OCI-LY1 (cell line): ENCODE measurements at regions not wholly inside any gene's neighbourhood (a gene's known extent, or its start where the extent isn't known, plus 50 kb on each side); places are given as distances from the start of the nearest gene placed in this dataset.

Source experiments
- H2AFZ ChIP-seq: fragments of 200-600 bp; sonication (generic), shearing (Covaris generic); 2 replicates; pipeline ENCODE4 v1.6.0; 2014; ENCODE audit warnings: antibody characterized with exemption, mild to moderate bottlenecking, low read length
- H3F3A ChIP-seq: fragments of 200-600 bp; sonication (generic), shearing (Covaris generic); 2 replicates; pipeline ENCODE4 v1.6.0; 2014; ENCODE audit warnings: mild to moderate bottlenecking, antibody characterized with exemption, low read length, moderate library complexity; ENCODE audit not compliant: insufficient read depth
- H3K27ac ChIP-seq: fragments of 200-600 bp; sonication (generic); 2 replicates; pipeline ENCODE4 v1.5.1; 2014; ENCODE audit warnings: low read length, mixed run types, mild to moderate bottlenecking, low read depth; ENCODE audit not compliant: poor library complexity, severe bottlenecking
- H3K27me3 ChIP-seq: fragments of 200-600 bp; sonication (generic); 2 replicates; pipeline ENCODE4 v1.6.0; 2014; ENCODE audit warnings: antibody characterized with exemption, mild to moderate bottlenecking, low read length, moderate library complexity; ENCODE audit not compliant: insufficient read depth
- H3K36me3 ChIP-seq: fragments of 200-600 bp; sonication (generic); 2 replicates; pipeline ENCODE4 v1.6.1; 2014; ENCODE audit warnings: mild to moderate bottlenecking, antibody characterized with exemption, low read length, moderate library complexity, mixed read lengths; ENCODE audit not compliant: insufficient read depth
- H3K4me1 ChIP-seq: fragments of 200-600 bp; sonication (generic); 2 replicates; pipeline ENCODE4 v1.5.1; 2014; ENCODE audit warnings: mild to moderate bottlenecking, low read length, moderate library complexity; ENCODE audit not compliant: insufficient read depth, severe bottlenecking
- H3K4me2 ChIP-seq: fragments of 200-600 bp; sonication (generic), shearing (Covaris generic); 2 replicates; pipeline ENCODE4 v1.6.1; 2014; ENCODE audit warnings: low read length
- H3K4me3 ChIP-seq: fragments of 200-600 bp; sonication (generic); 2 replicates; pipeline ENCODE4 v1.5.1; 2014; ENCODE audit warnings: low read length, low read depth, mild to moderate bottlenecking, mixed read lengths; ENCODE audit not compliant: poor library complexity, severe bottlenecking
- H3K79me2 ChIP-seq: fragments of 200-600 bp; shearing (Covaris generic); 2 replicates; pipeline ENCODE4 v1.6.1; 2016; ENCODE audit warnings: mixed run types, low read length, mixed read lengths; ENCODE audit not compliant: insufficient read depth
- H3K9ac ChIP-seq: fragments of 200-600 bp; sonication (generic), shearing (Covaris generic); 2 replicates; pipeline ENCODE4 v1.6.1; 2014; ENCODE audit warnings: mild to moderate bottlenecking, low read length, mixed read lengths
- H3K9me2 ChIP-seq: fragments of 200-600 bp; sonication (generic), shearing (Covaris generic); 2 replicates; pipeline ENCODE4 v1.6.1; 2014; ENCODE audit warnings: low read depth, mild to moderate bottlenecking, low read length, mixed read lengths
- H3K9me3 ChIP-seq: fragments of 200-600 bp; shearing (Covaris generic); 2 replicates; pipeline ENCODE4 v1.6.1; 2014; ENCODE audit warnings: low read length, mixed read lengths
- H4K20me1 ChIP-seq: fragments of 200-600 bp; sonication (generic), shearing (Covaris generic); 2 replicates; pipeline ENCODE4 v1.6.0; 2016; ENCODE audit warnings: mild to moderate bottlenecking, low read length; ENCODE audit not compliant: insufficient read depth
- CTCF ChIP-seq: fragments of 200-600 bp; sonication (generic), shearing (Covaris generic); IDR thresholded peaks from 2 replicates; pipeline ENCODE4 v1.5.1; 2017; ENCODE audit warnings: mild to moderate bottlenecking, antibody characterized with exemption, low read length, moderate library complexity, mixed read lengths
- EZH2 ChIP-seq: fragments of 200-600 bp; sonication (generic), shearing (Covaris generic); IDR thresholded peaks from 2 replicates; pipeline ENCODE4 v1.8.0; 2017; ENCODE audit warnings: borderline replicate concordance, mixed run types, mild to moderate bottlenecking, antibody characterized with exemption, low read length, moderate library complexity, mixed read lengths

GRCh38 chr15:70420086-70420947 lies 322.6 kb upstream of the TLE3 start:
- TF ChIP-seq CTCF (no peak), EZH2 (no peak)
- no peaks in the 10 kb centered on the region for H3F3A ChIP-seq
- no peak overlapping the region for H3K4me2 ChIP-seq
- no peak overlapping the region for H2AFZ ChIP-seq
- H3K79me2 ChIP-seq, result no peaks in the 10 kb centered on the region
- H3K27ac ChIP-seq, result no peak overlapping the region
- no peaks in the 10 kb centered on the region for H3K9me2 ChIP-seq
- no peaks in the 10 kb centered on the region for H3K9me3 ChIP-seq
- no peaks in the 10 kb centered on the region for H3K4me1 ChIP-seq
- no peak overlapping the region for H3K4me3 ChIP-seq
- no peaks in the 10 kb centered on the region for H4K20me1 ChIP-seq
- no peaks in the 10 kb centered on the region; the same call in 1 of the 2 replicates for H3K27me3 ChIP-seq
- no peaks in the 10 kb centered on the region for H3K36me3 ChIP-seq
- no peak overlapping the region for H3K9ac ChIP-seq

- Histone ChIP-seq H4K20me1 (no peaks in the 10 kb centered on the region), H3K4me3 (no peak overlapping the region), H3K36me3 (no peaks in the 10 kb centered on the region), H3K9ac (no peak overlapping the region), H2AFZ (no peak overlapping the region), H3K9me3 (no peaks in the 10 kb centered on the region), H3F3A (no peaks in the 10 kb centered on the region), H3K27me3 (peaks cover 6% of the 10 kb centered on the region; the same call in 1 of the 2 replicates), H3K27ac (no peak overlapping the region), H3K4me2 (no peak overlapping the region), H3K4me1 (no peaks in the 10 kb centered on the region), H3K79me2 (no peaks in the 10 kb centered on the region), H3K9me2 (no peaks in the 10 kb centered on the region)
- TF ChIP-seq EZH2, result no peak
- no peak for TF ChIP-seq CTCF
Measured at GRCh38 chr15:70418943-70419342, 321.2 kb upstream of the TLE3 start.

GRCh38 chr15:70417535-70417934 lies 319.8 kb upstream of the TLE3 start:
- H3K79me2 ChIP-seq, result no peaks in the 10 kb centered on the region
- no peaks in the 10 kb centered on the region for H3K36me3 ChIP-seq
- H4K20me1 ChIP-seq, result no peaks in the 10 kb centered on the region
- H3K27me3 ChIP-seq, result peaks cover 6% of the 10 kb centered on the region; the same call in 1 of the 2 replicates
- H3F3A ChIP-seq, result no peaks in the 10 kb centered on the region
- no peak overlapping the region for H3K9ac ChIP-seq
- TF ChIP-seq CTCF, result no peak
- no peak for TF ChIP-seq EZH2
- no peaks in the 10 kb centered on the region for H3K4me1 ChIP-seq
- H3K4me3 ChIP-seq, result no peak overlapping the region
- H3K9me2 ChIP-seq, result no peaks in the 10 kb centered on the region
- H2AFZ ChIP-seq, result no peak overlapping the region
- H3K4me2 ChIP-seq, result no peak overlapping the region
- H3K27ac ChIP-seq, result no peak overlapping the region
- no peaks in the 10 kb centered on the region for H3K9me3 ChIP-seq
